GM23338 (cell line): ENCODE measurements at regions not wholly inside any gene's neighbourhood (a gene's known extent, or its start where the extent isn't known, plus 50 kb on each side); places are given as distances from the start of the nearest gene placed in this dataset.

Experiments
- ATAC-seq: fragments of 200-7000 bp; cut with Tn5 transposase; 3 replicates; pipeline ENCODE4 v1.9.1; 2020
- DNase-seq: peaks from one replicate; pipeline ENCODE4 v3.0.0-alpha.2; 2015; ENCODE audit warnings: low spot score
- H2AFZ ChIP-seq: fragments of 200-600 bp; sonication (generic); 2 replicates; pipeline ENCODE4 v1.8.0; 2016; ENCODE audit warnings: antibody characterized with exemption, mild to moderate bottlenecking, moderate library complexity
- H3F3A ChIP-seq: fragments of 200-600 bp; sonication (generic); replicated peaks from 2 replicates; pipeline ENCODE4 v1.8.0; 2017; ENCODE audit warnings: antibody characterized with exemption, mixed run types, low read depth
- H3K27ac ChIP-seq: fragments of 200-600 bp; sonication (generic); 2 replicates; pipeline ENCODE4 v1.6.1; 2016; ENCODE audit warnings: low read depth
- H3K27me3 ChIP-seq: fragments of 200-600 bp; sonication (generic); 2 replicates; pipeline ENCODE4 v1.8.0; 2016; ENCODE audit warnings: mild to moderate bottlenecking, mixed run types, moderate library complexity; ENCODE audit not compliant: insufficient read depth
- H3K36me3 ChIP-seq: fragments of 200-600 bp; sonication (generic); 2 replicates; pipeline ENCODE4 v1.8.0; 2016; ENCODE audit warnings: mild to moderate bottlenecking; ENCODE audit not compliant: insufficient read depth
- H3K4me1 ChIP-seq: fragments of 200-600 bp; sonication (generic); 2 replicates; pipeline ENCODE4 v1.8.0; 2016; ENCODE audit warnings: mild to moderate bottlenecking, moderate library complexity; ENCODE audit not compliant: insufficient read depth
- H3K4me2 ChIP-seq: fragments of 200-600 bp; sonication (generic); 2 replicates; pipeline ENCODE4 v1.7.1; 2017; ENCODE audit warnings: mixed run types
- H3K4me3 ChIP-seq: fragments of 200-600 bp; sonication (generic); 2 replicates; pipeline ENCODE4 v1.6.1; 2016; ENCODE audit warnings: mixed run types
- H3K79me2 ChIP-seq: fragments of 200-600 bp; sonication (generic); replicated peaks from 2 replicates; pipeline ENCODE4 v1.8.0; 2017; ENCODE audit warnings: mild to moderate bottlenecking; ENCODE audit not compliant: insufficient read depth
- H3K9me2 ChIP-seq: fragments of 200-600 bp; sonication (generic); 2 replicates; pipeline ENCODE4 v1.8.0; 2017; ENCODE audit not compliant: insufficient read depth
- H4K20me1 ChIP-seq: fragments of 200-600 bp; sonication (generic); replicated peaks from 2 replicates; pipeline ENCODE4 v1.8.0; 2017; ENCODE audit warnings: mild to moderate bottlenecking; ENCODE audit not compliant: insufficient read depth
- H3K27ac Mint-ChIP-seq: 2 replicates; pipeline ENCODE4 v1.8.0; 2020; ENCODE audit warnings: inconsistent platforms, mild to moderate bottlenecking, moderate library complexity, mixed read lengths
- H3K27me3 Mint-ChIP-seq: 3 replicates; pipeline ENCODE4 v1.8.0; 2022; ENCODE audit warnings: low read depth, mild to moderate bottlenecking, moderate library complexity, mixed read lengths, inconsistent platforms; ENCODE audit not compliant: insufficient read depth, poor library complexity
- H3K36me3 Mint-ChIP-seq: 3 replicates; pipeline ENCODE4 v1.8.0; 2021; ENCODE audit warnings: low read depth, mild to moderate bottlenecking, inconsistent platforms, moderate library complexity, mixed read lengths
- H3K4me1 Mint-ChIP-seq: 3 replicates; pipeline ENCODE4 v1.8.0; 2020; ENCODE audit warnings: mild to moderate bottlenecking, inconsistent platforms, mixed read lengths
- H3K4me3 Mint-ChIP-seq: 3 replicates; pipeline ENCODE4 v1.8.0; 2021; ENCODE audit warnings: moderate library complexity, mild to moderate bottlenecking, inconsistent platforms, mixed read lengths
- H3K9me3 Mint-ChIP-seq: 3 replicates; pipeline ENCODE4 v1.8.0; 2020; ENCODE audit warnings: moderate library complexity, mild to moderate bottlenecking, inconsistent platforms, mixed read lengths
- CREB1 ChIP-seq: fragments of 250-450 bp; sonication (Bioruptor Pico); IDR thresholded peaks from 2 replicates; pipeline ENCODE4 v1.5.0; 2020; ENCODE audit warnings: low read depth, mild to moderate bottlenecking, moderate library complexity
- EZH2 ChIP-seq: fragments of 200-600 bp; sonication (generic); IDR thresholded peaks from one replicate; pipeline ENCODE4 v1.8.0; 2017; ENCODE audit warnings: antibody characterized with exemption, mild to moderate bottlenecking, low read depth; ENCODE audit not compliant: unreplicated experiment
- EZH2phosphoT487 ChIP-seq: fragments of 200-600 bp; sonication (generic); IDR thresholded peaks from one replicate; pipeline ENCODE4 v1.8.1; 2018; ENCODE audit warnings: antibody characterized with exemption; ENCODE audit not compliant: unreplicated experiment
- JUNB ChIP-seq: IDR thresholded peaks from one replicate; pipeline ENCODE4 v1.6.1; 2016; ENCODE audit warnings: antibody characterized with exemption; ENCODE audit not compliant: unreplicated experiment
- NANOG ChIP-seq: IDR thresholded peaks from 2 replicates; pipeline ENCODE4 v1.6.1; 2016; ENCODE audit warnings: antibody characterized with exemption, borderline replicate concordance
- POLR2AphosphoS5 ChIP-seq: IDR thresholded peaks from 2 replicates; pipeline ENCODE4 v1.6.1; 2016; ENCODE audit warnings: antibody characterized with exemption, low read depth
- STAT1 ChIP-seq: IDR thresholded peaks from one replicate; pipeline ENCODE4 v1.6.1; 2016; ENCODE audit warnings: antibody characterized with exemption; ENCODE audit not compliant: unreplicated experiment
- ZNF114 ChIP-seq: fragments of 250-450 bp; sonication (Bioruptor Pico); IDR thresholded peaks from 2 replicates; pipeline ENCODE4 v1.5.0; 2020; ENCODE audit warnings: mild to moderate bottlenecking, moderate library complexity
- ZNF331 ChIP-seq: fragments of 250-450 bp; sonication (Bioruptor Pico); IDR thresholded peaks from 2 replicates; pipeline ENCODE4 v1.5.0; 2020; ENCODE audit warnings: low read depth, mild to moderate bottlenecking, moderate library complexity
- TF ChIP-seq, protein P1 (sequence below): fragments of 250-450 bp; sonication (Bioruptor Pico); IDR thresholded peaks from 2 replicates; pipeline ENCODE4 v1.5.0; 2020; ENCODE audit warnings: mild to moderate bottlenecking, moderate library complexity
- TF ChIP-seq, protein P2 (sequence below): IDR thresholded peaks from 2 replicates; pipeline ENCODE4 v1.6.1; 2016; ENCODE audit warnings: antibody characterized with exemption
- TF ChIP-seq, protein P3 (sequence below): IDR thresholded peaks from one replicate; pipeline ENCODE4 v1.6.1; 2018; ENCODE audit warnings: antibody characterized with exemption; ENCODE audit not compliant: unreplicated experiment
- TF ChIP-seq, protein P4 (sequence below), 2 experiments: fragments of 200-600 bp in 1 of 2; sonication (generic) in 1 of 2; conservative IDR thresholded peaks; 2 replicates each; pipeline versions ENCODE4 v1.5.1 to v1.6.1; 2016 to 2017; ENCODE audit warnings: antibody characterized with exemption in 2 of 2, low read depth in 2 of 2, mild to moderate bottlenecking in 2 of 2, moderate library complexity in 1 of 2

DNA sequence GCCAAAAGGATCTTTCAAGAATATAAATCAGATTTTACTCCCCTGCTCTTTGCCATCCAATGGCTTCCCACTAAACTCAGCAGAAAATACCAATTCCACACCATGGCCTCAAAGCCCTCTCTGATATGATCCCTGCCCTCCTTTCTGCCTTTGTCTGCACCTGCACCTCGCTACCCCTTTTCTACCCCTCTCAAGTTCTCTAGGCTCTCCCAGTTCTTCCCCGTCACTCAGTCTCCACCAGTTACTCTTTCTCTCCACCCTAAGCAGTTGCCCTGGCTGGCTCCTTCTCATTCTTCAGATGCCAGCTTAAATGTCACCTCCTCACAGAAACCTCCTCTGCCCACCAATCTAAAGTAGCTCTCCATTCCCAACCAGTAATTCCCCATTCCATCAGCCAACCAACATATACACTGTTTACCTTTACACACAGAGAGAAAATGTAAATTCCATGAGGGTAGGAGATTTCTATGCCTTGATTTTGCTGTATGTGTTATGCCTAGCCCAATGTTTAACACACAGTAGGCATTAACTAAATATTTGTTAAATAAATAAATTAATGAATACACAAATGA is 93.6 kb upstream of the LPP start:
- TF ChIP-seq, protein P1, sequence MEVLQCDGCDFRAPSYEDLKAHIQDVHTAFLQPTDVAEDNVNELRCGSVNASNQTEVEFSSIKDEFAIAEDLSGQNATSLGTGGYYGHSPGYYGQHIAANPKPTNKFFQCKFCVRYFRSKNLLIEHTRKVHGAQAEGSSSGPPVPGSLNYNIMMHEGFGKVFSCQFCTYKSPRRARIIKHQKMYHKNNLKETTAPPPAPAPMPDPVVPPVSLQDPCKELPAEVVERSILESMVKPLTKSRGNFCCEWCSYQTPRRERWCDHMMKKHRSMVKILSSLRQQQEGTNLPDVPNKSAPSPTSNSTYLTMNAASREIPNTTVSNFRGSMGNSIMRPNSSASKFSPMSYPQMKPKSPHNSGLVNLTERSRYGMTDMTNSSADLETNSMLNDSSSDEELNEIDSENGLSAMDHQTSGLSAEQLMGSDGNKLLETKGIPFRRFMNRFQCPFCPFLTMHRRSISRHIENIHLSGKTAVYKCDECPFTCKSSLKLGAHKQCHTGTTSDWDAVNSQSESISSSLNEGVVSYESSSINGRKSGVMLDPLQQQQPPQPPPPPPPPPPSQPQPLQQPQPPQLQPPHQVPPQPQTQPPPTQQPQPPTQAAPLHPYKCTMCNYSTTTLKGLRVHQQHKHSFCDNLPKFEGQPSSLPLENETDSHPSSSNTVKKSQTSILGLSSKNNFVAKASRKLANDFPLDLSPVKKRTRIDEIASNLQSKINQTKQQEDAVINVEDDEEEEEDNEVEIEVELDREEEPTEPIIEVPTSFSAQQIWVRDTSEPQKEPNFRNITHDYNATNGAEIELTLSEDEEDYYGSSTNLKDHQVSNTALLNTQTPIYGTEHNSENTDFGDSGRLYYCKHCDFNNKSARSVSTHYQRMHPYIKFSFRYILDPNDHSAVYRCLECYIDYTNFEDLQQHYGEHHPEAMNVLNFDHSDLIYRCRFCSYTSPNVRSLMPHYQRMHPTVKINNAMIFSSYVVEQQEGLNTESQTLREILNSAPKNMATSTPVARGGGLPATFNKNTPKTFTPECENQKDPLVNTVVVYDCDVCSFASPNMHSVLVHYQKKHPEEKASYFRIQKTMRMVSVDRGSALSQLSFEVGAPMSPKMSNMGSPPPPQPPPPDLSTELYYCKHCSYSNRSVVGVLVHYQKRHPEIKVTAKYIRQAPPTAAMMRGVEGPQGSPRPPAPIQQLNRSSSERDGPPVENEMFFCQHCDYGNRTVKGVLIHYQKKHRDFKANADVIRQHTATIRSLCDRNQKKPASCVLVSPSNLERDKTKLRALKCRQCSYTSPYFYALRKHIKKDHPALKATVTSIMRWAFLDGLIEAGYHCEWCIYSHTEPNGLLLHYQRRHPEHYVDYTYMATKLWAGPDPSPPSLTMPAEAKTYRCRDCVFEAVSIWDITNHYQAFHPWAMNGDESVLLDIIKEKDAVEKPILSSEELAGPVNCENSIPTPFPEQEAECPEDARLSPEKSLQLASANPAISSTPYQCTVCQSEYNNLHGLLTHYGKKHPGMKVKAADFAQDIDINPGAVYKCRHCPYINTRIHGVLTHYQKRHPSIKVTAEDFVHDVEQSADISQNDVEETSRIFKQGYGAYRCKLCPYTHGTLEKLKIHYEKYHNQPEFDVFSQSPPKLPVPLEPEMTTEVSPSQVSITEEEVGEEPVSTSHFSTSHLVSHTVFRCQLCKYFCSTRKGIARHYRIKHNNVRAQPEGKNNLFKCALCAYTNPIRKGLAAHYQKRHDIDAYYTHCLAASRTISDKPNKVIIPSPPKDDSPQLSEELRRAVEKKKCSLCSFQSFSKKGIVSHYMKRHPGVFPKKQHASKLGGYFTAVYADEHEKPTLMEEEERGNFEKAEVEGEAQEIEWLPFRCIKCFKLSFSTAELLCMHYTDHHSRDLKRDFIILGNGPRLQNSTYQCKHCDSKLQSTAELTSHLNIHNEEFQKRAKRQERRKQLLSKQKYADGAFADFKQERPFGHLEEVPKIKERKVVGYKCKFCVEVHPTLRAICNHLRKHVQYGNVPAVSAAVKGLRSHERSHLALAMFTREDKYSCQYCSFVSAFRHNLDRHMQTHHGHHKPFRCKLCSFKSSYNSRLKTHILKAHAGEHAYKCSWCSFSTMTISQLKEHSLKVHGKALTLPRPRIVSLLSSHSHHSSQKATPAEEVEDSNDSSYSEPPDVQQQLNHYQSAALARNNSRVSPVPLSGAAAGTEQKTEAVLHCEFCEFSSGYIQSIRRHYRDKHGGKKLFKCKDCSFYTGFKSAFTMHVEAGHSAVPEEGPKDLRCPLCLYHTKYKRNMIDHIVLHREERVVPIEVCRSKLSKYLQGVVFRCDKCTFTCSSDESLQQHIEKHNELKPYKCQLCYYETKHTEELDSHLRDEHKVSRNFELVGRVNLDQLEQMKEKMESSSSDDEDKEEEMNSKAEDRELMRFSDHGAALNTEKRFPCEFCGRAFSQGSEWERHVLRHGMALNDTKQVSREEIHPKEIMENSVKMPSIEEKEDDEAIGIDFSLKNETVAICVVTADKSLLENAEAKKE: no peak
- TF ChIP-seq, protein P2, sequence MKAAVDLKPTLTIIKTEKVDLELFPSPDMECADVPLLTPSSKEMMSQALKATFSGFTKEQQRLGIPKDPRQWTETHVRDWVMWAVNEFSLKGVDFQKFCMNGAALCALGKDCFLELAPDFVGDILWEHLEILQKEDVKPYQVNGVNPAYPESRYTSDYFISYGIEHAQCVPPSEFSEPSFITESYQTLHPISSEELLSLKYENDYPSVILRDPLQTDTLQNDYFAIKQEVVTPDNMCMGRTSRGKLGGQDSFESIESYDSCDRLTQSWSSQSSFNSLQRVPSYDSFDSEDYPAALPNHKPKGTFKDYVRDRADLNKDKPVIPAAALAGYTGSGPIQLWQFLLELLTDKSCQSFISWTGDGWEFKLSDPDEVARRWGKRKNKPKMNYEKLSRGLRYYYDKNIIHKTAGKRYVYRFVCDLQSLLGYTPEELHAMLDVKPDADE: no peak
- TF ChIP-seq, protein P3, sequence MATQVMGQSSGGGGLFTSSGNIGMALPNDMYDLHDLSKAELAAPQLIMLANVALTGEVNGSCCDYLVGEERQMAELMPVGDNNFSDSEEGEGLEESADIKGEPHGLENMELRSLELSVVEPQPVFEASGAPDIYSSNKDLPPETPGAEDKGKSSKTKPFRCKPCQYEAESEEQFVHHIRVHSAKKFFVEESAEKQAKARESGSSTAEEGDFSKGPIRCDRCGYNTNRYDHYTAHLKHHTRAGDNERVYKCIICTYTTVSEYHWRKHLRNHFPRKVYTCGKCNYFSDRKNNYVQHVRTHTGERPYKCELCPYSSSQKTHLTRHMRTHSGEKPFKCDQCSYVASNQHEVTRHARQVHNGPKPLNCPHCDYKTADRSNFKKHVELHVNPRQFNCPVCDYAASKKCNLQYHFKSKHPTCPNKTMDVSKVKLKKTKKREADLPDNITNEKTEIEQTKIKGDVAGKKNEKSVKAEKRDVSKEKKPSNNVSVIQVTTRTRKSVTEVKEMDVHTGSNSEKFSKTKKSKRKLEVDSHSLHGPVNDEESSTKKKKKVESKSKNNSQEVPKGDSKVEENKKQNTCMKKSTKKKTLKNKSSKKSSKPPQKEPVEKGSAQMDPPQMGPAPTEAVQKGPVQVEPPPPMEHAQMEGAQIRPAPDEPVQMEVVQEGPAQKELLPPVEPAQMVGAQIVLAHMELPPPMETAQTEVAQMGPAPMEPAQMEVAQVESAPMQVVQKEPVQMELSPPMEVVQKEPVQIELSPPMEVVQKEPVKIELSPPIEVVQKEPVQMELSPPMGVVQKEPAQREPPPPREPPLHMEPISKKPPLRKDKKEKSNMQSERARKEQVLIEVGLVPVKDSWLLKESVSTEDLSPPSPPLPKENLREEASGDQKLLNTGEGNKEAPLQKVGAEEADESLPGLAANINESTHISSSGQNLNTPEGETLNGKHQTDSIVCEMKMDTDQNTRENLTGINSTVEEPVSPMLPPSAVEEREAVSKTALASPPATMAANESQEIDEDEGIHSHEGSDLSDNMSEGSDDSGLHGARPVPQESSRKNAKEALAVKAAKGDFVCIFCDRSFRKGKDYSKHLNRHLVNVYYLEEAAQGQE: no peak
- TF ChIP-seq CREB1 (no peak), ZNF331 (CRISPR knock-in tag) (no peak), EZH2phosphoT487 (no peak), JUNB (no peak), NANOG (no peak), STAT1 (no peak), EZH2 (no peak), POLR2AphosphoS5 (no peak), ZNF114 (no peak)
- TF ChIP-seq, protein P4, sequence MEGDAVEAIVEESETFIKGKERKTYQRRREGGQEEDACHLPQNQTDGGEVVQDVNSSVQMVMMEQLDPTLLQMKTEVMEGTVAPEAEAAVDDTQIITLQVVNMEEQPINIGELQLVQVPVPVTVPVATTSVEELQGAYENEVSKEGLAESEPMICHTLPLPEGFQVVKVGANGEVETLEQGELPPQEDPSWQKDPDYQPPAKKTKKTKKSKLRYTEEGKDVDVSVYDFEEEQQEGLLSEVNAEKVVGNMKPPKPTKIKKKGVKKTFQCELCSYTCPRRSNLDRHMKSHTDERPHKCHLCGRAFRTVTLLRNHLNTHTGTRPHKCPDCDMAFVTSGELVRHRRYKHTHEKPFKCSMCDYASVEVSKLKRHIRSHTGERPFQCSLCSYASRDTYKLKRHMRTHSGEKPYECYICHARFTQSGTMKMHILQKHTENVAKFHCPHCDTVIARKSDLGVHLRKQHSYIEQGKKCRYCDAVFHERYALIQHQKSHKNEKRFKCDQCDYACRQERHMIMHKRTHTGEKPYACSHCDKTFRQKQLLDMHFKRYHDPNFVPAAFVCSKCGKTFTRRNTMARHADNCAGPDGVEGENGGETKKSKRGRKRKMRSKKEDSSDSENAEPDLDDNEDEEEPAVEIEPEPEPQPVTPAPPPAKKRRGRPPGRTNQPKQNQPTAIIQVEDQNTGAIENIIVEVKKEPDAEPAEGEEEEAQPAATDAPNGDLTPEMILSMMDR (conservative IDR thresholded peaks at IDR 0.05; ENCODE audit: low read depth in 2 of 2): no peak
- Histone ChIP-seq H3K4me2 (no peak overlapping the region), H3K4me3 (no peak overlapping the region), H3K36me3 (no peaks in the 10 kb centered on the region), H3K27ac (no peak overlapping the region), H3K79me2 (no peaks in the 10 kb centered on the region), H3F3A (no peaks in the 10 kb centered on the region), H3K4me1 (no peaks in the 10 kb centered on the region), H3K9me2 (no peaks in the 10 kb centered on the region), H4K20me1 (no peaks in the 10 kb centered on the region), H3K27me3 (no peaks in the 10 kb centered on the region), H2AFZ (no peak overlapping the region)
- Mint-ChIP-seq H3K4me1 (no peaks in the 10 kb centered on the region), H3K9me3 (no peaks in the 10 kb centered on the region), H3K4me3 (no peak overlapping the region), H3K27ac (no peak overlapping the region), H3K36me3 (no peaks in the 10 kb centered on the region), H3K27me3 (peaks cover 3% of the 10 kb centered on the region)
- DNase-seq (no peak), ATAC-seq (no peak)
